ENCODE measurements at regions not wholly inside any gene's neighbourhood (a gene's known extent, or its start where the extent isn't known, plus 50 kb on each side); places are given as distances from the start of the nearest gene placed in this dataset.

DNA sequence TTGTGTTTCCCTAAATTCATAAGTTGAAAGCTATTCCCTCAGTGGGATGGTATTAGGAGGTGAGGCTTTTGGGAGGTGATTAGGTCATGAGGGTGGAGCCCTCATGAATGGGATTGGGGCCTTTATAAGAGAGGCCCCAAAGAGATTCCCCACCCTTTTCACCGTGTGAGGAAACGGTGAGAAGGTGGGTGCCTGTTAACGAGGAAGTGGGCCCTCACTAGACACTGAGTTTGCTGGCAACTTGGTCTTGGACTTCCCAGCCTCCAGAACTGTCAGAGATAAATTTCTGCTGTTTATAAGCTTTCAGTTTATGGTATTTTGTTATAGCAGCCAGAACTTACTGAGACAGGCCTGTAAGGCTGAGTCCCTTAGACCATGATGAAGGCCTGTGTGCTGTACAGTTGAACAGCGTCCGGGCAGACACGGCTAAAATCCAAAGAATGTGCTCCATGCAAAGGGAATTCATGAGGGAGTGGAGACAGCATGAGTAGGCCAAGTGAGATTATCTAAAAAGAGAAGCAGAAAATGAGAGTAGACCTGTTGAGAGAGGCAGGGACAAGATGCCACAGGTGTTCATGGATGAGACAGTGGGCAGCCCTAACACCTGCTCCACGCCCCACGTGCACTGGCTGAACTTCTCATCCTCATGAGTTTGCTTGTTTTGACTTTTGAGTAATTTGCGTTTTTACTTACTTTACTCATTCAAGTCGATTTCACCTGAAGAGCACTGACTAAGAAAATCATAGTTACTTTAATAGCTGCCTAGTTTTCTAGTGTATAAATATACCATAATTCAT, 66.9 kb upstream of the SFMBT2 start:
- ATAC-seq, result no peak

DNA sequence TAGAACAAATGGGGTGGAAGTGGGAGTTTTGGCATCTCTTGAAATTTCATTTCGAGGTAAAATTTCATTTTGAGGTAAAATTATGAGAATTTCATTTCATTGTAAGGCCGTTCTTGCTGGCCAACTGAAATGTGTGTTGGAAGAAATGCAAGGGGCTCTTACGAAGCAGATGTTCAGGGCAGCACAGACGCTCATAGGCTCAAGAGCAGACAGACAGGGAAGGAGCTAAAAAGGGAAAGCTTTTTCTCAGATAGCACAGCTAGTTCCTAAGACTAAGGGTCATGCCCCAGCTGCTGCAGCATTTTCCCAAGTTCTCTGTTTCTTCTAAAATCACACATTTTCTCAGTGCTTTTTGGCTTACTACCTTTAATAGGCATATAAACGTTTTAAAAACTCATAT, 65.1 kb upstream of the SFMBT2 start:
- no peak for ATAC-seq

GRCh38 chr10:7475046-7475911, 64.4 kb upstream of the SFMBT2 start:
- no peak for ATAC-seq

DNA sequence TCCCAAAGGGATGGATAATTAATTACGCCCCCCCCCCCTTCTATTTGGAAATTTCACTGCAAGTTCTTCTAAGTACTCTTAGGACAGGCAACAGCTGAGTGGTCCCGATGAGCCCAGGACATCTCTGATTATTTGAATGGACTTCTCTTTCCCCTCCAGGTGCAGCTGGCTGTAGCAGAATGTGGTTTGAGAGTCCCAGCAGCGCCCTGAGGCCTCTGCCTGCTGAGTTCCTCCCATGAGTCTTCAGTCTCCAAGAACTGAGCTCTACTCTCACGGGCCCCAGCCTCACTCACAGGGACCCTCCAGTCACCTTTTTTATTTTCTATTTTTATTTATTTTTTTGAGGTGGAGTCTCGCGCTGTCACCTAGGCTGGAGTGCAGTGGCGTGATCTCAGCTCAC, 63.6 kb upstream of the SFMBT2 start:
- ATAC-seq, result no peak

GRCh38 chr10:7473474-7473873, 62.6 kb upstream of the SFMBT2 start:
- ATAC-seq, result no peak

- peak; percentile 58 to 70 for ATAC-seq
These were observed 61.0 kb upstream of the SFMBT2 start for GRCh38 chr10:7471720-7472367.

DNA sequence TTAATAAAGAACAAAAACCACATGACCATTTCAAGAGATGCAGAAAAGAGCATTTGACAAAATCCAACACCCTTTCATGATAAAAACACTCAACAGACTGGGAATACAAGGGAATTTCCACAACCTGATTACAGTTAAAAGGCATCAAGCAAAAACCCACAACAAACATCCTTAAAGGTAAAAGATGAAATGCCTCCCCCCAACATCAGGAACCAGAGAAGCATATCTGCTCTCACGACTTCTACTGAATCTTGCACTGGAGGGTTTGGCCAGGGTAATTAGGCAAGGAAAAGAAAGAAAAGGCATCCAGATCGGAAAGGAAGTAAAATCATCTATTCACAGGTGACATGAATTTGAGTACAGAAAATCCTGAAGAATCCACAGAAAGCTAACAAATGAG, 59.5 kb upstream of the SFMBT2 start:
- no peak for ATAC-seq

GRCh38 chr10:7467031-7467667, 56.3 kb upstream of the SFMBT2 start:
- ATAC-seq, result no peak

DNA sequence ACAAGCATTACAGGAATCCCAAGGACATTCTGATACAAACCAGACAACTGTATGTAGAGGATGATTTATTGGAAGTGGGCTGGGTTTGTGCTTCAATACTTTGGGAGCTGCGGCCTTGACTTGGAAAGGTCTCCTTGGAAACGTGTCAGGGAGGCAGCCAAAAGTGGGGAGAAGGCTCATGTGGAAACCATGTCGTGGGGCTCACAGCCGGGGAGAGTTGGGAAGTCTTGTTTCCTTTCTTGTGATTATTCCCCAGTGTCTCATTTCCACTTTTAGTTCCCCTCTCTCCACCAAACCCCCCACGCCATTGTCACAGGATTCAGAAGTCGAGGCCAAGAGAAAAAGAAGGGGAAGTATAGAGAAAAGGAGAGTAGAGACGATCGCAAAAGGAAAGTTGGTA, 53.9 kb upstream of the SFMBT2 start:
- ATAC-seq, result no peak
